Osteoblast (primary cell): ENCODE measurements at regions not wholly inside any gene's neighbourhood (a gene's known extent, or its start where the extent isn't known, plus 50 kb on each side); places are given as distances from the start of the nearest gene placed in this dataset.

ENCODE experiments used
- DNase-seq: peaks from one replicate; pipeline ENCODE4 v3.0.0; 2011; ENCODE audit warnings: low spot score, mixed read lengths; ENCODE audit not compliant: insufficient read length; ENCODE audit errors: missing footprints
- H2AFZ ChIP-seq: 2 replicates; pipeline ENCODE4 v1.6.0; 2011; ENCODE audit warnings: mild to moderate bottlenecking, low read length
- H3K27ac ChIP-seq: 2 replicates; pipeline ENCODE4 v1.5.1; 2011; ENCODE audit warnings: mild to moderate bottlenecking, low read depth, low read length, moderate library complexity
- H3K27me3 ChIP-seq: 2 replicates; pipeline ENCODE4 v1.6.0; 2012; ENCODE audit warnings: mild to moderate bottlenecking, control low read depth, inconsistent platforms, low read length, moderate library complexity; ENCODE audit not compliant: insufficient read depth
- H3K36me3 ChIP-seq: 2 replicates; pipeline ENCODE4 v1.5.1; 2011; ENCODE audit warnings: mild to moderate bottlenecking, low read length, control low read depth, moderate library complexity; ENCODE audit not compliant: insufficient read depth
- H3K4me1 ChIP-seq: 2 replicates; pipeline ENCODE4 v1.5.1; 2011; ENCODE audit warnings: mild to moderate bottlenecking, low read length, control low read depth, moderate library complexity; ENCODE audit not compliant: insufficient read depth
- H3K4me2 ChIP-seq: 2 replicates; pipeline ENCODE4 v1.6.0; 2011; ENCODE audit warnings: mild to moderate bottlenecking, low read length; ENCODE audit not compliant: insufficient read depth
- H3K4me3 ChIP-seq: fragments of 200-600 bp; sonication (generic); 3 replicates; pipeline ENCODE4 v1.5.1; 2012; ENCODE audit warnings: mild to moderate bottlenecking, low read length, inconsistent platforms; ENCODE audit not compliant: insufficient read depth
- H3K79me2 ChIP-seq: 2 replicates; pipeline ENCODE4 v1.6.0; 2012; ENCODE audit warnings: mild to moderate bottlenecking, low read length, control low read depth, inconsistent platforms; ENCODE audit not compliant: insufficient read depth
- H3K9me3 ChIP-seq: 2 replicates; pipeline ENCODE4 v1.5.1; 2011; ENCODE audit warnings: low read depth, low read length, control low read depth
- H4K20me1 ChIP-seq: 2 replicates; pipeline ENCODE4 v1.6.0; 2012; ENCODE audit warnings: mild to moderate bottlenecking, low read length, control low read depth; ENCODE audit not compliant: insufficient read depth
- CTCF ChIP-seq: IDR thresholded peaks from 2 replicates; pipeline ENCODE4 v1.5.1; 2011; ENCODE audit warnings: mild to moderate bottlenecking, low read depth, low read length, moderate library complexity; ENCODE audit errors: extremely low read depth

DNA sequence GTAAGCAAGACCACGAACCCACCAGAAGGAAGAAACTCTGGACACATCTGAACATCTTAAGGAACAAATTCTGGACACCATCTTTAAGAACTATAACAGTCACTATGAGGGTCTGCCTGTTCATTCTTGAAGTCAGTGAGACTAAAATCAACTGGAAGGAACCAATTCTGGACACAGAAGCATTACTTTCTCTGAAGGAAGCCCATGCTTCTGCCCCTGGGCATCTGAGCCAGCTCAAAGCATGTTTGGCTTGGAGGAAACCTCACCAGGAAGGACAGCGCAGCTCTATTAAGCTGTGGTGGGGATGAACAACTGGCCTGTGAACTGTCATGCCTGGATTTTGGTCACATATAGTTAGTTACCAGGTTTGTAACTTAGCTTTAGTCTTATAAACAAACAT is 132.4 kb upstream of the GDF10 start:
- H4K20me1 ChIP-seq: no peaks in the 10 kb centered on the region
- peaks cover 3% of the 10 kb centered on the region for H3K27me3 ChIP-seq
- H3K36me3 ChIP-seq: no peaks in the 10 kb centered on the region
- H3K9me3 ChIP-seq: no peaks in the 10 kb centered on the region
- peak overlapping the region; percentile 55 for H3K4me2 ChIP-seq
- peak overlapping the region; percentile 75 for H2AFZ ChIP-seq
- TF ChIP-seq CTCF: no peak
- DNase-seq: no peak
- no peaks in the 10 kb centered on the region for H3K79me2 ChIP-seq
- peak overlapping the region; percentile 73 for H3K27ac ChIP-seq
- H3K4me3 ChIP-seq: peak overlapping the region; percentile 16
- peaks cover 34% of the 10 kb centered on the region for H3K4me1 ChIP-seq

- DNase-seq: no peak
- Histone ChIP-seq H3K4me2 (no peak overlapping the region), H3K4me3 (no peak overlapping the region), H3K79me2 (no peaks in the 10 kb centered on the region), H3K9me3 (no peaks in the 10 kb centered on the region), H4K20me1 (no peaks in the 10 kb centered on the region), H3K36me3 (no peaks in the 10 kb centered on the region), H3K4me1 (peaks cover 28% of the 10 kb centered on the region), H3K27ac (no peak overlapping the region), H2AFZ (no peak overlapping the region), H3K27me3 (peaks cover 9% of the 10 kb centered on the region)
- no peak for TF ChIP-seq CTCF
Measured at GRCh38 chr10:47169581-47169980, 130.4 kb upstream of the GDF10 start.

DNA sequence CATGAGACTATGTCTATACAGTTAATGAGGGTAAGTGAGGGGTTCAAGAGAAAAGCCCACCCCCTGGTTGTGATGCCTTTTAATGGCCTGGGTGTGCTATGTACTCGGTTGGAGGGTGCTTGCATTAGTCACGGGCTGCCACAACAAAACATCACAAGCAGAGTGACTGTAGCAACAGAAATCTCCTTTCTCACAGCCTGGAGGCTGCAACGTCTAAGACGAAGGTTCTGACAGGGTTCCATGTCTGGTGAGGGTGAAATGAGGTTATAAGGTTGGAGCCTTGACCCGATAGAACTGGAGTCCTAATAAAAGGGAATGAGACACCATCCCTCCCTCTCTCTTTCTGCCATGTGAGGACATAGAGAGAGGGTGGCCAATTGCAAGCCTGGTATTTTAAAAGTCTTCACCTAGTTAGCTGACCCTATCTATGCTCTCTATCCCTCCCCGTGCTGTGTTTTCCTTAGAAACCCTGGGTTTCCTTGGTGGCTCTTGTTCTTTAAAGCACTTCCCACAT is 126.0 kb upstream of the GDF10 start:
- H3K27ac ChIP-seq: no peak overlapping the region
- H4K20me1 ChIP-seq: no peaks in the 10 kb centered on the region
- H3K4me3 ChIP-seq: no peak overlapping the region
- no peak for DNase-seq
- no peak for TF ChIP-seq CTCF
- no peak overlapping the region for H3K4me2 ChIP-seq
- no peak overlapping the region for H2AFZ ChIP-seq
- H3K4me1 ChIP-seq: no peaks in the 10 kb centered on the region
- no peaks in the 10 kb centered on the region for H3K36me3 ChIP-seq
- peaks cover 9% of the 10 kb centered on the region for H3K27me3 ChIP-seq
- no peaks in the 10 kb centered on the region for H3K79me2 ChIP-seq
- no peaks in the 10 kb centered on the region for H3K9me3 ChIP-seq

GRCh38 chr10:47175181-47176123 is 124.5 kb upstream of the GDF10 start:
- peaks cover 9% of the 10 kb centered on the region for H3K27me3 ChIP-seq
- no peaks in the 10 kb centered on the region for H4K20me1 ChIP-seq
- DNase-seq: no peak
- no peak overlapping the region for H3K4me2 ChIP-seq
- H3K79me2 ChIP-seq: no peaks in the 10 kb centered on the region
- H3K27ac ChIP-seq: no peak overlapping the region
- H3K36me3 ChIP-seq: no peaks in the 10 kb centered on the region
- H3K9me3 ChIP-seq: no peaks in the 10 kb centered on the region
- no peak overlapping the region for H2AFZ ChIP-seq
- no peak for TF ChIP-seq CTCF
- no peaks in the 10 kb centered on the region for H3K4me1 ChIP-seq
- no peak overlapping the region for H3K4me3 ChIP-seq
